ENCODE measurements at regions not wholly inside any gene's neighbourhood (a gene's known extent, or its start where the extent isn't known, plus 50 kb on each side); places are given as distances from the start of the nearest gene placed in this dataset.

DNA sequence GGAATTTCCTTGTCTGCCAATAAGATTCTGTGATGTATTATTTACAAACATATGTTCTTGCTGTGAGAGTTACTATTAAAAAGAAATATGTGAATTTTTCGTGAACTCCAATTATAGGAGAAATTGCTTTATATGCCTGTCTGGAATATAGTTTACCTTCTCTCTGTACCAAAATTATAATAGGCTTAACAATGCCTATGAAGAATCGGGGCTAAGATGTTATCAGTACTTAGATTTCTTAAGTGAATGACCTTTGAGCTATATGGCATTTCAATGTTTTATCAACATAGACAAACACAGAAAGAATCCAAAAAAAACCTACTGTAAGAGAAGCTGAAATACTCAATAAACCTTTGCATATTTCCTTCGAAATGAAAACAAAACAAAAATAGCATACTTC is 323.1 kb upstream of the ADAMTS5 start:
- Histone ChIP-seq H3F3A (replicated peaks; ENCODE audit: low read depth) (no peaks in the 10 kb centered on the region), H2AFZ (no peak overlapping the region), H3K4me3 (no peak overlapping the region), H3K9me2 (ENCODE audit: insufficient read depth) (0 out of 2 replicates have a peak, but pooled peaks cover 6% of the 10 kb centered on the region), H3K27ac (ENCODE audit: low read depth) (no peak overlapping the region), H3K4me2 (no peak overlapping the region), H3K4me1 (ENCODE audit: insufficient read depth) (no peaks in the 10 kb centered on the region), H3K27me3 (ENCODE audit: insufficient read depth) (no peaks in the 10 kb centered on the region), H3K36me3 (ENCODE audit: insufficient read depth) (no peaks in the 10 kb centered on the region; the same call in 1 of the 2 replicates), H4K20me1 (replicated peaks; ENCODE audit: insufficient read depth) (no peaks in the 10 kb centered on the region), H3K79me2 (replicated peaks; ENCODE audit: insufficient read depth) (no peaks in the 10 kb centered on the region)
- Mint-ChIP-seq H3K4me1 (no peaks in the 10 kb centered on the region), H3K36me3 (ENCODE audit: low read depth) (peaks cover 5% of the 10 kb centered on the region; the same call in 2 of the 3 replicates), H3K27me3 (ENCODE audit: insufficient read depth, low read depth, poor library complexity) (no peaks in the 10 kb centered on the region), H3K4me3 (no peak overlapping the region), H3K9me3 (peaks cover 9% of the 10 kb centered on the region), H3K27ac (no peak overlapping the region)
- TF ChIP-seq NANOG (IDR thresholded peaks at IDR 0.05; ENCODE audit: borderline replicate concordance) (no peak), POLR2AphosphoS5 (IDR thresholded peaks at IDR 0.05; ENCODE audit: low read depth) (no peak), ZNF331 (CRISPR knock-in tag; IDR thresholded peaks at IDR 0.05; ENCODE audit: low read depth) (no peak), JUNB (IDR thresholded peaks at IDR 0.05; ENCODE audit: unreplicated experiment) (no peak), CREB1 (CRISPR knock-in tag; IDR thresholded peaks at IDR 0.05; ENCODE audit: low read depth) (no peak), STAT1 (IDR thresholded peaks at IDR 0.05; ENCODE audit: unreplicated experiment) (no peak), ZNF114 (CRISPR knock-in tag; IDR thresholded peaks at IDR 0.05) (no peak), EZH2phosphoT487 (IDR thresholded peaks at IDR 0.05; ENCODE audit: unreplicated experiment) (no peak), EZH2 (IDR thresholded peaks at IDR 0.05; ENCODE audit: low read depth, unreplicated experiment) (no peak)
- TF ChIP-seq, protein P1, sequence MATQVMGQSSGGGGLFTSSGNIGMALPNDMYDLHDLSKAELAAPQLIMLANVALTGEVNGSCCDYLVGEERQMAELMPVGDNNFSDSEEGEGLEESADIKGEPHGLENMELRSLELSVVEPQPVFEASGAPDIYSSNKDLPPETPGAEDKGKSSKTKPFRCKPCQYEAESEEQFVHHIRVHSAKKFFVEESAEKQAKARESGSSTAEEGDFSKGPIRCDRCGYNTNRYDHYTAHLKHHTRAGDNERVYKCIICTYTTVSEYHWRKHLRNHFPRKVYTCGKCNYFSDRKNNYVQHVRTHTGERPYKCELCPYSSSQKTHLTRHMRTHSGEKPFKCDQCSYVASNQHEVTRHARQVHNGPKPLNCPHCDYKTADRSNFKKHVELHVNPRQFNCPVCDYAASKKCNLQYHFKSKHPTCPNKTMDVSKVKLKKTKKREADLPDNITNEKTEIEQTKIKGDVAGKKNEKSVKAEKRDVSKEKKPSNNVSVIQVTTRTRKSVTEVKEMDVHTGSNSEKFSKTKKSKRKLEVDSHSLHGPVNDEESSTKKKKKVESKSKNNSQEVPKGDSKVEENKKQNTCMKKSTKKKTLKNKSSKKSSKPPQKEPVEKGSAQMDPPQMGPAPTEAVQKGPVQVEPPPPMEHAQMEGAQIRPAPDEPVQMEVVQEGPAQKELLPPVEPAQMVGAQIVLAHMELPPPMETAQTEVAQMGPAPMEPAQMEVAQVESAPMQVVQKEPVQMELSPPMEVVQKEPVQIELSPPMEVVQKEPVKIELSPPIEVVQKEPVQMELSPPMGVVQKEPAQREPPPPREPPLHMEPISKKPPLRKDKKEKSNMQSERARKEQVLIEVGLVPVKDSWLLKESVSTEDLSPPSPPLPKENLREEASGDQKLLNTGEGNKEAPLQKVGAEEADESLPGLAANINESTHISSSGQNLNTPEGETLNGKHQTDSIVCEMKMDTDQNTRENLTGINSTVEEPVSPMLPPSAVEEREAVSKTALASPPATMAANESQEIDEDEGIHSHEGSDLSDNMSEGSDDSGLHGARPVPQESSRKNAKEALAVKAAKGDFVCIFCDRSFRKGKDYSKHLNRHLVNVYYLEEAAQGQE (IDR thresholded peaks at IDR 0.05; ENCODE audit: unreplicated experiment): no peak
- TF ChIP-seq, protein P2, sequence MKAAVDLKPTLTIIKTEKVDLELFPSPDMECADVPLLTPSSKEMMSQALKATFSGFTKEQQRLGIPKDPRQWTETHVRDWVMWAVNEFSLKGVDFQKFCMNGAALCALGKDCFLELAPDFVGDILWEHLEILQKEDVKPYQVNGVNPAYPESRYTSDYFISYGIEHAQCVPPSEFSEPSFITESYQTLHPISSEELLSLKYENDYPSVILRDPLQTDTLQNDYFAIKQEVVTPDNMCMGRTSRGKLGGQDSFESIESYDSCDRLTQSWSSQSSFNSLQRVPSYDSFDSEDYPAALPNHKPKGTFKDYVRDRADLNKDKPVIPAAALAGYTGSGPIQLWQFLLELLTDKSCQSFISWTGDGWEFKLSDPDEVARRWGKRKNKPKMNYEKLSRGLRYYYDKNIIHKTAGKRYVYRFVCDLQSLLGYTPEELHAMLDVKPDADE (IDR thresholded peaks at IDR 0.05): no peak
- TF ChIP-seq, protein P3, sequence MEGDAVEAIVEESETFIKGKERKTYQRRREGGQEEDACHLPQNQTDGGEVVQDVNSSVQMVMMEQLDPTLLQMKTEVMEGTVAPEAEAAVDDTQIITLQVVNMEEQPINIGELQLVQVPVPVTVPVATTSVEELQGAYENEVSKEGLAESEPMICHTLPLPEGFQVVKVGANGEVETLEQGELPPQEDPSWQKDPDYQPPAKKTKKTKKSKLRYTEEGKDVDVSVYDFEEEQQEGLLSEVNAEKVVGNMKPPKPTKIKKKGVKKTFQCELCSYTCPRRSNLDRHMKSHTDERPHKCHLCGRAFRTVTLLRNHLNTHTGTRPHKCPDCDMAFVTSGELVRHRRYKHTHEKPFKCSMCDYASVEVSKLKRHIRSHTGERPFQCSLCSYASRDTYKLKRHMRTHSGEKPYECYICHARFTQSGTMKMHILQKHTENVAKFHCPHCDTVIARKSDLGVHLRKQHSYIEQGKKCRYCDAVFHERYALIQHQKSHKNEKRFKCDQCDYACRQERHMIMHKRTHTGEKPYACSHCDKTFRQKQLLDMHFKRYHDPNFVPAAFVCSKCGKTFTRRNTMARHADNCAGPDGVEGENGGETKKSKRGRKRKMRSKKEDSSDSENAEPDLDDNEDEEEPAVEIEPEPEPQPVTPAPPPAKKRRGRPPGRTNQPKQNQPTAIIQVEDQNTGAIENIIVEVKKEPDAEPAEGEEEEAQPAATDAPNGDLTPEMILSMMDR (conservative IDR thresholded peaks at IDR 0.05; ENCODE audit: low read depth in 2 of 2): no peak
- TF ChIP-seq, protein P4, sequence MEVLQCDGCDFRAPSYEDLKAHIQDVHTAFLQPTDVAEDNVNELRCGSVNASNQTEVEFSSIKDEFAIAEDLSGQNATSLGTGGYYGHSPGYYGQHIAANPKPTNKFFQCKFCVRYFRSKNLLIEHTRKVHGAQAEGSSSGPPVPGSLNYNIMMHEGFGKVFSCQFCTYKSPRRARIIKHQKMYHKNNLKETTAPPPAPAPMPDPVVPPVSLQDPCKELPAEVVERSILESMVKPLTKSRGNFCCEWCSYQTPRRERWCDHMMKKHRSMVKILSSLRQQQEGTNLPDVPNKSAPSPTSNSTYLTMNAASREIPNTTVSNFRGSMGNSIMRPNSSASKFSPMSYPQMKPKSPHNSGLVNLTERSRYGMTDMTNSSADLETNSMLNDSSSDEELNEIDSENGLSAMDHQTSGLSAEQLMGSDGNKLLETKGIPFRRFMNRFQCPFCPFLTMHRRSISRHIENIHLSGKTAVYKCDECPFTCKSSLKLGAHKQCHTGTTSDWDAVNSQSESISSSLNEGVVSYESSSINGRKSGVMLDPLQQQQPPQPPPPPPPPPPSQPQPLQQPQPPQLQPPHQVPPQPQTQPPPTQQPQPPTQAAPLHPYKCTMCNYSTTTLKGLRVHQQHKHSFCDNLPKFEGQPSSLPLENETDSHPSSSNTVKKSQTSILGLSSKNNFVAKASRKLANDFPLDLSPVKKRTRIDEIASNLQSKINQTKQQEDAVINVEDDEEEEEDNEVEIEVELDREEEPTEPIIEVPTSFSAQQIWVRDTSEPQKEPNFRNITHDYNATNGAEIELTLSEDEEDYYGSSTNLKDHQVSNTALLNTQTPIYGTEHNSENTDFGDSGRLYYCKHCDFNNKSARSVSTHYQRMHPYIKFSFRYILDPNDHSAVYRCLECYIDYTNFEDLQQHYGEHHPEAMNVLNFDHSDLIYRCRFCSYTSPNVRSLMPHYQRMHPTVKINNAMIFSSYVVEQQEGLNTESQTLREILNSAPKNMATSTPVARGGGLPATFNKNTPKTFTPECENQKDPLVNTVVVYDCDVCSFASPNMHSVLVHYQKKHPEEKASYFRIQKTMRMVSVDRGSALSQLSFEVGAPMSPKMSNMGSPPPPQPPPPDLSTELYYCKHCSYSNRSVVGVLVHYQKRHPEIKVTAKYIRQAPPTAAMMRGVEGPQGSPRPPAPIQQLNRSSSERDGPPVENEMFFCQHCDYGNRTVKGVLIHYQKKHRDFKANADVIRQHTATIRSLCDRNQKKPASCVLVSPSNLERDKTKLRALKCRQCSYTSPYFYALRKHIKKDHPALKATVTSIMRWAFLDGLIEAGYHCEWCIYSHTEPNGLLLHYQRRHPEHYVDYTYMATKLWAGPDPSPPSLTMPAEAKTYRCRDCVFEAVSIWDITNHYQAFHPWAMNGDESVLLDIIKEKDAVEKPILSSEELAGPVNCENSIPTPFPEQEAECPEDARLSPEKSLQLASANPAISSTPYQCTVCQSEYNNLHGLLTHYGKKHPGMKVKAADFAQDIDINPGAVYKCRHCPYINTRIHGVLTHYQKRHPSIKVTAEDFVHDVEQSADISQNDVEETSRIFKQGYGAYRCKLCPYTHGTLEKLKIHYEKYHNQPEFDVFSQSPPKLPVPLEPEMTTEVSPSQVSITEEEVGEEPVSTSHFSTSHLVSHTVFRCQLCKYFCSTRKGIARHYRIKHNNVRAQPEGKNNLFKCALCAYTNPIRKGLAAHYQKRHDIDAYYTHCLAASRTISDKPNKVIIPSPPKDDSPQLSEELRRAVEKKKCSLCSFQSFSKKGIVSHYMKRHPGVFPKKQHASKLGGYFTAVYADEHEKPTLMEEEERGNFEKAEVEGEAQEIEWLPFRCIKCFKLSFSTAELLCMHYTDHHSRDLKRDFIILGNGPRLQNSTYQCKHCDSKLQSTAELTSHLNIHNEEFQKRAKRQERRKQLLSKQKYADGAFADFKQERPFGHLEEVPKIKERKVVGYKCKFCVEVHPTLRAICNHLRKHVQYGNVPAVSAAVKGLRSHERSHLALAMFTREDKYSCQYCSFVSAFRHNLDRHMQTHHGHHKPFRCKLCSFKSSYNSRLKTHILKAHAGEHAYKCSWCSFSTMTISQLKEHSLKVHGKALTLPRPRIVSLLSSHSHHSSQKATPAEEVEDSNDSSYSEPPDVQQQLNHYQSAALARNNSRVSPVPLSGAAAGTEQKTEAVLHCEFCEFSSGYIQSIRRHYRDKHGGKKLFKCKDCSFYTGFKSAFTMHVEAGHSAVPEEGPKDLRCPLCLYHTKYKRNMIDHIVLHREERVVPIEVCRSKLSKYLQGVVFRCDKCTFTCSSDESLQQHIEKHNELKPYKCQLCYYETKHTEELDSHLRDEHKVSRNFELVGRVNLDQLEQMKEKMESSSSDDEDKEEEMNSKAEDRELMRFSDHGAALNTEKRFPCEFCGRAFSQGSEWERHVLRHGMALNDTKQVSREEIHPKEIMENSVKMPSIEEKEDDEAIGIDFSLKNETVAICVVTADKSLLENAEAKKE (CRISPR knock-in tag; IDR thresholded peaks at IDR 0.05): no peak
- DNase-seq (ENCODE audit: low spot score) (no peak), ATAC-seq (no peak)

All from GM23338 (cell line).